OCI-LY7 (cell line): ENCODE measurements at regions not wholly inside any gene's neighbourhood (a gene's known extent, or its start where the extent isn't known, plus 50 kb on each side); places are given as distances from the start of the nearest gene placed in this dataset.

Source experiments
- BruUV-seq: library from RNA; stranded (reverse); fragments of 400-500 nt; replicated peaks from 2 replicates; lab custom pipeline; 2021; lab: Mats Ljungman, UMichigan
- CTCF ChIA-PET: fragments of 300-600 bp; sonication (Branson Sonifier 250); formaldehyde crosslinking; loops from one replicate; lab custom pipeline; 2022; ENCODE audit warnings: antibody characterized with exemption; ENCODE audit not compliant: unreplicated experiment; lab: Charles Lee
- POLR2A ChIA-PET: fragments of 300-600 bp; sonication (Branson Sonifier 250); formaldehyde crosslinking; loops from one replicate; lab custom pipeline; 2022; ENCODE audit warnings: antibody characterized with exemption; lab: Charles Lee
- DNase-seq: peaks from one replicate; pipeline ENCODE4 v3.0.0-alpha.2; 2015; ENCODE audit warnings: low spot score
- H2AFZ ChIP-seq: fragments of 200-600 bp; sonication (generic), shearing (Covaris generic); 2 replicates; pipeline ENCODE4 v1.6.1; 2014; ENCODE audit warnings: mild to moderate bottlenecking, antibody characterized with exemption, low read length, moderate library complexity
- H3K27ac ChIP-seq: fragments of 200-600 bp; sonication (generic); 2 replicates; pipeline ENCODE4 v1.5.1; 2014; ENCODE audit warnings: mixed run types, low read depth, mild to moderate bottlenecking, moderate library complexity, low read length, inconsistent platforms; ENCODE audit not compliant: poor library complexity, severe bottlenecking
- H3K36me3 ChIP-seq: fragments of 200-600 bp; sonication (generic); 2 replicates; pipeline ENCODE4 v1.6.1; 2014; ENCODE audit warnings: mild to moderate bottlenecking, antibody characterized with exemption, low read length, moderate library complexity, mixed read lengths; ENCODE audit not compliant: insufficient read depth
- H3K4me1 ChIP-seq: fragments of 200-600 bp; sonication (generic); 2 replicates; pipeline ENCODE4 v1.5.1; 2014; ENCODE audit warnings: mild to moderate bottlenecking, low read length; ENCODE audit not compliant: insufficient read depth, poor library complexity, severe bottlenecking
- H3K4me2 ChIP-seq: fragments of 200-600 bp; sonication (generic); 2 replicates; pipeline ENCODE4 v1.6.1; 2014; ENCODE audit warnings: mild to moderate bottlenecking, low read length
- H3K4me3 ChIP-seq: fragments of 200-600 bp; sonication (generic); 2 replicates; pipeline ENCODE4 v1.5.1; 2014; ENCODE audit warnings: mild to moderate bottlenecking, low read depth, low read length; ENCODE audit not compliant: poor library complexity, severe bottlenecking
- H3K79me2 ChIP-seq: fragments of 200-600 bp; sonication (generic); 2 replicates; pipeline ENCODE4 v1.6.1; 2016; ENCODE audit warnings: low read depth, mild to moderate bottlenecking, low read length, moderate library complexity, mixed read lengths; ENCODE audit not compliant: insufficient read depth
- H3K9me2 ChIP-seq: fragments of 200-600 bp; sonication (generic); 2 replicates; pipeline ENCODE4 v1.6.1; 2016; ENCODE audit warnings: mild to moderate bottlenecking, low read length, mixed read lengths; ENCODE audit not compliant: insufficient read depth
- H3K9me3 ChIP-seq: fragments of 200-600 bp; sonication (generic); 2 replicates; pipeline ENCODE4 v1.6.1; 2014; ENCODE audit warnings: mild to moderate bottlenecking, mixed run types, low read length, mixed read lengths
- H4K20me1 ChIP-seq: fragments of 200-600 bp; sonication (generic); 2 replicates; pipeline ENCODE4 v1.6.1; 2014; ENCODE audit warnings: mild to moderate bottlenecking, antibody characterized with exemption, low read length, moderate library complexity, mixed read lengths; ENCODE audit not compliant: insufficient read depth
- EZH2phosphoT487 ChIP-seq: fragments of 200-600 bp; sonication (generic); IDR thresholded peaks from 2 replicates; pipeline ENCODE4 v1.6.1; 2018; ENCODE audit warnings: low read depth, borderline replicate concordance, mild to moderate bottlenecking, mixed run types, antibody characterized with exemption, low read length, moderate library complexity, mixed read lengths
- intact Hi-C: fragments of 100-400 bp; cut with micrococcal nuclease; formaldehyde crosslinking; loops from one replicate; pipeline ENCODE4 v1.10.0; 2022; ENCODE audit not compliant: unreplicated experiment
- TF ChIP-seq, protein P1 (sequence below): fragments of 200-600 bp; sonication (generic); conservative IDR thresholded peaks from 2 replicates; pipeline ENCODE4 v1.5.1; 2014; ENCODE audit warnings: mild to moderate bottlenecking, antibody characterized with exemption, low read length, moderate library complexity, mixed read lengths

DNA sequence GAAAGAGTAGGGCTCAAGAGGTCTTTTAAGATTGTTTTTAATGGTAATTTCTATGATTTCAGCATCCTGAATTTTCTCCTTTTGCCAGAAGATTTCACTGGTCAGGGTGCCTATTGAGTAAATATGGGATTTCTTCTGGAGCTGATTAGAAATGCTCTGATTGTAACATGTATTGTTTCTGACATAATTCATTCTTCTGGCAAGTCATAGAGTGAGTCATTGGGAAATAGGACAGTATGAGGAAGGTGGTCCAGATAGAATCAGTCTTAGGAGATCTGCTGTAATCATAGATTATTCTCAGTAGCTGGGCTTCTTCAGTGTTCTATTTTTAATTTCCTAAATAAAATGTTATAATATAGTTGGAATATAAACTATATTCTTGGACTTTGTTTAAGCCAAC, 182.0 kb upstream of the NAV3 start:
- intact Hi-C loops: no loop called here

DNA sequence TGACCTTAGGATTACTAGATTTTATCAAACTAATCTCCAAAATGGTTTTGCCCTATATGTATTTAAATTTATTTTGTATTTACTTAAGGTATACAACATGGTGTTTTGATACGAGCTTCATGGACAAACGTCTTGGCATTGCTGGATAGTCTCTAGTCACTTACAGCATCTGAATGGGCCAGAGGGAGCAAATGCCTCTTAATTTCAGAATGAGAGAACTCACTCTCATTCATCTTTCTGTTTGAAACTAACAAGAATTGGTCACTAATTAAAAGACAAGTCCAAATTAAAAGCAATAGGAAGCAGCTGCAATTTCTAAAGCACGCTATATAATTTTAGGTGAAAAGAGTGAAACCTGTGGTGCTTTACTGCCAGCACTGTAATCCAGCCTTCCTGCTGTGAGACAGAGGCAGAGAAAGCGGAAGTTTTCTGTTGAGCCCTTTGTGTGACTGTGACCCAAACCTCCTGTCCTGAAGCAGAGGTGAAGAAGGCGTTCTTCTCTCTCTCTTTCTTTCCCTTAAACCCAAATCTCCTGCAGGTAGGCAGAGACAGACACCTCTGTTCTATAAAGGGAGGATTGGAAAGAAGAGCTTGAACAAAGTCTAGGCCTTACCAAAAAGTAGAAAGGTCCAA, 184.6 kb upstream of the NAV3 start:
- BruUV-seq: no TSS peak
- no peak for TF ChIP-seq EZH2phosphoT487
- TF ChIP-seq, protein P1, sequence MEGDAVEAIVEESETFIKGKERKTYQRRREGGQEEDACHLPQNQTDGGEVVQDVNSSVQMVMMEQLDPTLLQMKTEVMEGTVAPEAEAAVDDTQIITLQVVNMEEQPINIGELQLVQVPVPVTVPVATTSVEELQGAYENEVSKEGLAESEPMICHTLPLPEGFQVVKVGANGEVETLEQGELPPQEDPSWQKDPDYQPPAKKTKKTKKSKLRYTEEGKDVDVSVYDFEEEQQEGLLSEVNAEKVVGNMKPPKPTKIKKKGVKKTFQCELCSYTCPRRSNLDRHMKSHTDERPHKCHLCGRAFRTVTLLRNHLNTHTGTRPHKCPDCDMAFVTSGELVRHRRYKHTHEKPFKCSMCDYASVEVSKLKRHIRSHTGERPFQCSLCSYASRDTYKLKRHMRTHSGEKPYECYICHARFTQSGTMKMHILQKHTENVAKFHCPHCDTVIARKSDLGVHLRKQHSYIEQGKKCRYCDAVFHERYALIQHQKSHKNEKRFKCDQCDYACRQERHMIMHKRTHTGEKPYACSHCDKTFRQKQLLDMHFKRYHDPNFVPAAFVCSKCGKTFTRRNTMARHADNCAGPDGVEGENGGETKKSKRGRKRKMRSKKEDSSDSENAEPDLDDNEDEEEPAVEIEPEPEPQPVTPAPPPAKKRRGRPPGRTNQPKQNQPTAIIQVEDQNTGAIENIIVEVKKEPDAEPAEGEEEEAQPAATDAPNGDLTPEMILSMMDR: no peak
- ChIA-PET CTCF (no interaction called here), POLR2A (no interaction called here)
- no peaks in the 10 kb centered on the region for H3K9me2 ChIP-seq
- no peak overlapping the region for H2AFZ ChIP-seq
- DNase-seq: peak; percentile 5
- H4K20me1 ChIP-seq: no peaks in the 10 kb centered on the region
- H3K9me3 ChIP-seq: no peaks in the 10 kb centered on the region
- H3K36me3 ChIP-seq: no peaks in the 10 kb centered on the region
- no peak overlapping the region for H3K27ac ChIP-seq
- H3K4me2 ChIP-seq: no peak overlapping the region
- intact Hi-C loops: no loop called here
- no peaks in the 10 kb centered on the region for H3K4me1 ChIP-seq
- no peak overlapping the region for H3K4me3 ChIP-seq
- H3K79me2 ChIP-seq: no peaks in the 10 kb centered on the region

More for the DNA sequence above, 182.0 kb upstream of the NAV3 start:
- H3K9me2 ChIP-seq: no peaks in the 10 kb centered on the region
- no peak for DNase-seq
- no peaks in the 10 kb centered on the region for H4K20me1 ChIP-seq
- BruUV-seq: no TSS peak
- no peak overlapping the region for H3K4me2 ChIP-seq
- POLR2A ChIA-PET: no interaction called here
- no peaks in the 10 kb centered on the region for H3K4me1 ChIP-seq
- CTCF ChIA-PET: no interaction called here
- H3K36me3 ChIP-seq: no peaks in the 10 kb centered on the region
- no peak overlapping the region for H2AFZ ChIP-seq
- no peaks in the 10 kb centered on the region for H3K9me3 ChIP-seq
- no peak overlapping the region for H3K27ac ChIP-seq
- no peak overlapping the region for H3K4me3 ChIP-seq
- no peaks in the 10 kb centered on the region for H3K79me2 ChIP-seq
- no peak for TF ChIP-seq EZH2phosphoT487
- TF ChIP-seq, protein P1: no peak

DNA sequence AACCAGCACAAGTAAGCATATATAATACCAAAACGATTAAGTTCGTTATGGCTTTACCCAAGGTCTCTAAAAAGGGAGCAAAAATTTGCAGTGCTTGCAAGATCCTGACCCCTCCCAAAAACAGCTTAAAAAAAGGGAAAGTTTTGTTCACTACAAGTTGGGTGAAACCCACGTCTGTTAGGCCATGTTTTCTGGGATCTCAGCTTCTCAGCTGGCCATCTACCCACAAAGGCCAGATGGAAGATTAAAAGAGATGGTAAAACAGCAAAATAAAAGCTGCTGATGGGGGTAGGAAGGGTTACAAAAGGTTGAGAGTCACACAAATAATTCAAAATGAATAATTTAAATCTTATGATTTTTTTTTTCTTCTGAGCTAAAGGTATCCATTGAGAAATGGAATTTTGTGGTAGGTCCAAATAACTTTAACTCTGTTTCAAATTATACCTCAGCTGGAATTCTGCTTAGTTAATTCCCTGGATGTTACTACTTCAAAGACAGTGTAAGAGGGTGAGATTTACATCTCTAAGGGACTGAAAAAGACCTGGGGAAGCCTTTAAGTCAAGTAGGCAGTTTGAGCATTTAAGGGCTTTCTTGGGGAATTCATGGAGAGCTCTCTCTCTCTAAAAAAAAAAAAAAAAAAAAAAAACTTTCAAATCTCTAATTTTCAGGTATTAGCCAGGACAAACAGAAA, 185.6 kb upstream of the NAV3 start:
- DNase-seq: no peak
- H3K4me2 ChIP-seq: no peak overlapping the region
- no peaks in the 10 kb centered on the region for H4K20me1 ChIP-seq
- H3K79me2 ChIP-seq: no peaks in the 10 kb centered on the region
- CTCF ChIA-PET: no interaction called here
- POLR2A ChIA-PET: interaction anchor here (0.6 to 0.7 kb wide), 4 partner anchors 21 to 1260 kb away, joined by 3 to 4 read pairs (median 4); no protein-coding TSS in a partner anchor
- intact Hi-C loops: no loop called here
- no TSS peak for BruUV-seq
- no peaks in the 10 kb centered on the region for H3K4me1 ChIP-seq
- no peak overlapping the region for H2AFZ ChIP-seq
- no peaks in the 10 kb centered on the region for H3K9me2 ChIP-seq
- no peaks in the 10 kb centered on the region for H3K36me3 ChIP-seq
- H3K4me3 ChIP-seq: no peak overlapping the region
- TF ChIP-seq, protein P1: no peak
- TF ChIP-seq EZH2phosphoT487: no peak
- H3K27ac ChIP-seq: no peak overlapping the region
- H3K9me3 ChIP-seq: no peaks in the 10 kb centered on the region
